ENCODE measurements at regions not wholly inside any gene's neighbourhood (a gene's known extent, or its start where the extent isn't known, plus 50 kb on each side); places are given as distances from the start of the nearest gene placed in this dataset.

- no peak for TF ChIP-seq CTCF (conservative IDR thresholded peaks at IDR 0.05; ENCODE audit: low read depth, low read length)
- DNase-seq (ENCODE audit: low read depth), result no peak
- H3K4me3 ChIP-seq (ENCODE audit: low read length), result no peak overlapping the region
Measured at GRCh38 chr3:74115906-74116305, 491.2 kb upstream of the PDZRN3 start.

- no peak for TF ChIP-seq CTCF (conservative IDR thresholded peaks at IDR 0.05; ENCODE audit: low read depth, low read length)
- no peak for DNase-seq (ENCODE audit: low read depth)
- H3K4me3 ChIP-seq (ENCODE audit: low read length), result no peak overlapping the region
Measured at GRCh38 chr3:74107451-74107850, 482.7 kb upstream of the PDZRN3 start.

GRCh38 chr3:74106925-74107324, 482.2 kb upstream of the PDZRN3 start:
- TF ChIP-seq CTCF (conservative IDR thresholded peaks at IDR 0.05; ENCODE audit: low read depth, low read length), result no peak
- no peak for DNase-seq (ENCODE audit: low read depth)
- H3K4me3 ChIP-seq (ENCODE audit: low read length), result no peak overlapping the region

- no peak for DNase-seq (ENCODE audit: low read depth)
- no peak overlapping the region for H3K4me3 ChIP-seq (ENCODE audit: low read length)
- no peak for TF ChIP-seq CTCF (conservative IDR thresholded peaks at IDR 0.05; ENCODE audit: low read depth, low read length)
Measured at GRCh38 chr3:74091204-74091603, 466.5 kb upstream of the PDZRN3 start.

- no peak overlapping the region for H3K4me3 ChIP-seq (ENCODE audit: low read length)
- no peak for DNase-seq (ENCODE audit: low read depth)
- TF ChIP-seq CTCF (conservative IDR thresholded peaks at IDR 0.05; ENCODE audit: low read depth, low read length), result no peak
Measured at GRCh38 chr3:74089814-74090213, 465.1 kb upstream of the PDZRN3 start.

GRCh38 chr3:74080056-74080461, 455.3 kb upstream of the PDZRN3 start:
- no peak overlapping the region for H3K4me3 ChIP-seq (ENCODE audit: low read length)
- DNase-seq (ENCODE audit: low read depth), result peak; percentile 47
- TF ChIP-seq CTCF (conservative IDR thresholded peaks at IDR 0.05; ENCODE audit: low read depth, low read length), result no peak

GRCh38 chr3:74075241-74075640, 450.5 kb upstream of the PDZRN3 start:
- no peak for TF ChIP-seq CTCF (conservative IDR thresholded peaks at IDR 0.05; ENCODE audit: low read depth, low read length)
- no peak for DNase-seq (ENCODE audit: low read depth)
- no peak overlapping the region for H3K4me3 ChIP-seq (ENCODE audit: low read length)
